ENCODE measurements at regions not wholly inside any gene's neighbourhood (a gene's known extent, or its start where the extent isn't known, plus 50 kb on each side); places are given as distances from the start of the nearest gene placed in this dataset.

DNA sequence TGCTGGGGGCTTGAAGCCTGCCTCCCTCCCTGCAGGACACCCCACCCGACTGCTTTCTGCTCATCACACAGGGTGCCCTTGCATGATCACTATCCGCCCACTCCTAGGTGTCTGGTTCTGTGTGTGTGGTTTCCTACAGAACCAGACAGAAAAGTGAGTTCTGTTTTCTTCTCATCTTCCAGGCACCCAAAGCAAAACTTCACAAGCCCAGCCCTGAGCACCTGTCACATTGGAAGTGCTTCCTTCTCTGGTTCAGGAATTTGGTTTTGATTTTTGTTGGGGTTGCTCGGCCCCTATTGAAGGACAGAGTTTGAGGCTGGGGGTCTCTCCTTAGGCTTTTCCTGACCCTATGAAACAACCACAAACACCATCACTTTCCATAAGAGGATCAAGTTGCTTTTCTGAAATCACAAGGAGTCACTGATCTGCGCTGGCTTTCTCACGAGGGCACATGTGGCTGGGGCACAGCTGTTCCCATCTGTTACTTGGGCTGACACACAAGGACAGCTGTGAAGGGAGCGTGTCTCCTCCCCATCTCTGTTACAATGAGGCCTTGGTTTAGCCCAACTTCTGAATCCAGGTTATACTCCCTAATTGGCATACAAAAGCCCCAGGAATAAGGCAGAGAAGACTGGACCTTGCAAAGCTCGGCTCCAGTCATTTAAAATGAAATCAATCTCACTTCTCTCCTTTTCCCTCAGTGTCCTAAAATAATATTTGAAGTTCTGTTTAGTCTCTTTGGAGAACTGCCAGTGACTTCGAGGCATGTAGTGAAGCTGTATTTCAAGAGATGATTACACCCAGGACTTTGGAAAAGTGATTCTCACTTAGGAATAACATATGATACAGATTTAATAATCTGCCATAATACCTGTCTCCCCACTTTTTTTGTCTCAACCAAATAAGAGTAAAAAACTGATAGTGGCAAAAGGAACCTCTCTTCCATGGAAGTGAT is 213.1 kb upstream of the GAS1 start:
- TF ChIP-seq CTCF (IDR thresholded peaks at IDR 0.05) (no peak), POLR2A (IDR thresholded peaks at IDR 0.05) (no peak)
- H3K4me1 ChIP-seq: no peaks in the 10 kb centered on the region
- H3K27ac ChIP-seq: peak overlapping the region; percentile 30 to 52
- H3K36me3 ChIP-seq: no peaks in the 10 kb centered on the region
- no peaks in the 10 kb centered on the region for H3K9me3 ChIP-seq
- DNase-seq: no peak
- intact Hi-C loops (cut with DNase I; ENCODE audit: low total_unique reads): no loop called here
- no peak overlapping the region for H3K4me3 ChIP-seq
- H3K27me3 ChIP-seq: no peaks in the 10 kb centered on the region

- DNase-seq: no peak
- Histone ChIP-seq H3K4me3 (no peak overlapping the region), H3K4me1 (no peaks in the 10 kb centered on the region), H3K27ac (no peak overlapping the region), H3K36me3 (no peaks in the 10 kb centered on the region), H3K9me3 (no peaks in the 10 kb centered on the region), H3K27me3 (no peaks in the 10 kb centered on the region)
- intact Hi-C loops (cut with DNase I; ENCODE audit: low total_unique reads): no loop called here
- TF ChIP-seq CTCF (IDR thresholded peaks at IDR 0.05): no peak
- TF ChIP-seq POLR2A (IDR thresholded peaks at IDR 0.05): no peak
These were observed 219.9 kb upstream of the GAS1 start for GRCh38 chr9:87167161-87167560.

DNA sequence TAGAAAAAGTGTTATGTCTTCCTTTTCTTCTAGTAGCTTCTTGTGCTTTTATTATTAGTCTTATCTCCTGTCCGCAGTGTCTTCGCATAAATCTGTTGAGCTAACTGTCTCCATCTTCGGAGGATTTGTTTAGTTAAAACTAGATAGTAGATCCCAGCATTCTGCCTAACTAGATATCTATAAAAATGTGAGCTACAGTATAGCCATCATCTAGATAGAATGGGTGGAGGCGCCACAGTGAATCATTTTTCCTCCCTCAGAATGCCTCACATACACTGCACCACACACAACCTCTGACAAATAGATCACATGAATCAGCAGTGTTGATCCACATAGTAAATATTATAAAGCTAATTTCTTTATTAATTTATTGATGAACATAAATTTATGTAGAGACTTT is 220.3 kb upstream of the GAS1 start:
- no peak overlapping the region for H3K27ac ChIP-seq
- intact Hi-C loops (cut with DNase I; ENCODE audit: low total_unique reads): no loop called here
- no peak for TF ChIP-seq CTCF (IDR thresholded peaks at IDR 0.05)

DNA sequence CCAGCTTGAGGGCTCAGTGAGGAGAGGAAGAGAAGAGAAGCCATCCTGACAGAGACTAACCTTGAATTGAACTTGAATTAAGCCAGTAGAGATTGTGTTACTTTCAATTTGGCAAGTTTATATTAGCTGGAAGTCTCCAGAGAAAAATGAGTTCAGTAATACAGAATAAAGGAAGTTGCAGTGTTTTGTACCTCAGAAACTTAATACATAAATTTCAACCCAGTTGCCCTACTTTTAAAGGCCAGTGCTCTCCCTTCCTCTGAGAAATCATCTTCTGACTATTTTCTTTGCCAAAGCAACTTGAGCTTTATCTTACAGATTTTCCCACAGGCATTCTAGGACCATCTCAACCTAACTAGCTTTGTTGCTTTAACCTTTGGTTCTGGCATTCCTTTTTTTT is 231.0 kb upstream of the GAS1 start:
- no peak for DNase-seq
- Histone ChIP-seq H3K9me3 (peaks cover 0 to 4% of the 10 kb centered on the region in 2 donors), H3K4me1 (no peaks in the 10 kb centered on the region), H3K36me3 (no peaks in the 10 kb centered on the region), H3K27me3 (no peaks in the 10 kb centered on the region), H3K4me3 (no peak overlapping the region), H3K27ac (no peak overlapping the region)
- intact Hi-C loops (cut with DNase I; ENCODE audit: low total_unique reads): no loop called here
- no peak for TF ChIP-seq CTCF (IDR thresholded peaks at IDR 0.05)
- TF ChIP-seq POLR2A (IDR thresholded peaks at IDR 0.05): no peak

More for the DNA sequence above, 220.3 kb upstream of the GAS1 start:
- H3K36me3 ChIP-seq: no peaks in the 10 kb centered on the region
- no peaks in the 10 kb centered on the region for H3K27me3 ChIP-seq
- H3K4me1 ChIP-seq: no peaks in the 10 kb centered on the region
- no peaks in the 10 kb centered on the region for H3K9me3 ChIP-seq
- H3K4me3 ChIP-seq: no peak overlapping the region
- no peak for DNase-seq

GRCh38 chr9:87179553-87180340 is 232.4 kb upstream of the GAS1 start:
- TF ChIP-seq POLR2A (IDR thresholded peaks at IDR 0.05): no peak
- no peak for TF ChIP-seq CTCF (IDR thresholded peaks at IDR 0.05)

More at GRCh38 chr9:87179553-87180340, 232.4 kb upstream of the GAS1 start:
- Histone ChIP-seq H3K27me3 (no peaks in the 10 kb centered on the region), H3K36me3 (no peaks in the 10 kb centered on the region), H3K9me3 (peaks cover 0 to 4% of the 10 kb centered on the region in 2 donors), H3K4me1 (no peaks in the 10 kb centered on the region), H3K4me3 (no peak overlapping the region), H3K27ac (no peak overlapping the region)
- DNase-seq: no peak
- intact Hi-C loops (cut with DNase I; ENCODE audit: low total_unique reads): no loop called here
